Body of pancreas (tissue), 4 donors: ENCODE measurements at regions not wholly inside any gene's neighbourhood (a gene's known extent, or its start where the extent isn't known, plus 50 kb on each side); places are given as distances from the start of the nearest gene placed in this dataset.
"Not testable (repeated sequence)": the region's sequence is repeated elsewhere in the genome, so short reads cannot be mapped to it uniquely, and the experiment has no call there.

Experiments used
- ATAC-seq: fragments of 150-250 bp; one replicate; pipeline ENCODE4 v1.9.1; 2016
- DNase-seq, 4 donors: peaks; one replicate each; pipeline ENCODE4 v3.0.0-alpha.2; 2019
- H3K27ac ChIP-seq, 4 donors: fragments of 200-600 bp; sonication (generic); 1 replicate in 3 of 4; 2 replicates in 1 of 4; pipeline versions ENCODE4 v1.5.1 to v1.6.1; 2016 to 2019; ENCODE audit warnings: mild to moderate bottlenecking in 1 of 4, mixed read lengths in 1 of 4, moderate library complexity in 1 of 4
- H3K27me3 ChIP-seq, 2 donors: fragments of 200-600 bp; sonication (generic); one replicate each; pipeline ENCODE4 v1.6.0; 2016; ENCODE audit warnings: mild to moderate bottlenecking in 1 of 2
- H3K36me3 ChIP-seq, 2 donors: fragments of 200-600 bp; sonication (generic); replicated peaks in 1 of 2; 2 replicates each; pipeline ENCODE4 v1.5.1; 2016; ENCODE audit warnings: low read depth in 2 of 2; ENCODE audit not compliant: insufficient read depth in 1 of 2
- H3K4me1 ChIP-seq: fragments of 200-600 bp; sonication (generic); one replicate; pipeline ENCODE4 v1.6.0; 2016
- H3K4me3 ChIP-seq, 2 donors: fragments of 200-600 bp; sonication (generic); 1 replicate in 1 of 2; 2 replicates in 1 of 2; pipeline ENCODE4 v1.5.1; 2016 to 2019
- H3K9me3 ChIP-seq, 3 donors: fragments of 200-600 bp; sonication (generic); 1 replicate in 2 of 3; 2 replicates in 1 of 3; pipeline ENCODE4 v1.5.1; 2016
- CTCF ChIP-seq, 7 experiments: fragments of 450-650 bp in 4 of 7; fragments of 200-600 bp in 3 of 7; sonication (generic) in 3 of 7; IDR thresholded peaks; one replicate each; pipeline ENCODE4 v1.5.1; 2016 to 2019; ENCODE audit warnings: antibody characterized with exemption in 7 of 7
- POLR2A ChIP-seq, 3 donors: fragments of 450-650 bp; IDR thresholded peaks; one replicate each; pipeline ENCODE4 v1.6.1; 2016; ENCODE audit warnings: antibody characterized with exemption in 3 of 3, mild to moderate bottlenecking in 2 of 3
- WGBS, 2 donors: methylation state at CpG; one replicate each; pipeline ENCODE4 v1.1.5; 2017; 5-methylcytosine and 5-hydroxymethylcytosine counted together
- intact Hi-C: fragments of 100-400 bp; cut with DNase I; formaldehyde crosslinking; loops from one replicate; pipeline ENCODE4 v1.15.1; 2023

GRCh38 chr1:60874718-60875117, 207.6 kb upstream of the NFIA start:
- TF ChIP-seq POLR2A (IDR thresholded peaks at IDR 0.05) (no peak), CTCF (IDR thresholded peaks at IDR 0.05) (no peak)
- 74 to 78% methylated on average over 4 of the region's 4 CpGs for WGBS, 2 donors
- DNase-seq (no peak), ATAC-seq (no peak)
- H3K36me3 ChIP-seq, result no peaks in the 10 kb centered on the region
- no peaks in the 10 kb centered on the region for H3K9me3 ChIP-seq
- no peaks in the 10 kb centered on the region for H3K27me3 ChIP-seq
- H3K27ac ChIP-seq, result no peak overlapping the region
- no peak overlapping the region for H3K4me3 ChIP-seq
- no peaks in the 10 kb centered on the region for H3K4me1 ChIP-seq
- intact Hi-C loops, result no loop called here

- H3K4me1 ChIP-seq, H3K36me3 ChIP-seq, DNase-seq, intact Hi-C loops, H3K27me3 ChIP-seq, H3K4me3 ChIP-seq, H3K27ac ChIP-seq, ATAC-seq, H3K9me3 ChIP-seq: not testable (repeated sequence)
- 92 to 94% methylated on average over 17 to 18 of the region's 18 CpGs for WGBS, 2 donors
Measured at GRCh38 chr1:60873396-60873795, 209.0 kb upstream of the NFIA start.

- ATAC-seq, result no peak
Measured at GRCh38 chr1:60872426-60873054, 209.8 kb upstream of the NFIA start.

GRCh38 chr1:60870269-60870865, 212.0 kb upstream of the NFIA start:
- DNase-seq, result no peak
- H3K27me3 ChIP-seq, result no peaks in the 10 kb centered on the region
- intact Hi-C loops, result no loop called here
- no peaks in the 10 kb centered on the region for H3K9me3 ChIP-seq
- H3K4me1 ChIP-seq, result no peaks in the 10 kb centered on the region
- ATAC-seq, result no peak
- WGBS, 2 donors, result 68 to 77% methylated on average over 5 of the region's 5 CpGs
- H3K27ac ChIP-seq, result no peak overlapping the region
- no peak overlapping the region for H3K4me3 ChIP-seq
- no peaks in the 10 kb centered on the region for H3K36me3 ChIP-seq
- TF ChIP-seq CTCF (IDR thresholded peaks at IDR 0.05) (no peak), POLR2A (IDR thresholded peaks at IDR 0.05) (no peak)

More at GRCh38 chr1:60872426-60873054, 209.8 kb upstream of the NFIA start:
- intact Hi-C loops, result no loop called here
- no peak for TF ChIP-seq CTCF (IDR thresholded peaks at IDR 0.05)
- no peak for TF ChIP-seq POLR2A (IDR thresholded peaks at IDR 0.05)
- WGBS, 2 donors, result 75 to 76% methylated on average over 8 of the region's 8 CpGs
- Histone ChIP-seq H3K27ac (no peak overlapping the region), H3K4me1 (no peaks in the 10 kb centered on the region), H3K27me3 (no peaks in the 10 kb centered on the region), H3K36me3 (no peaks in the 10 kb centered on the region), H3K9me3 (no peaks in the 10 kb centered on the region), H3K4me3 (no peak overlapping the region)
- no peak for DNase-seq

- no peak for ATAC-seq
- DNase-seq, result no peak
- no peak for TF ChIP-seq POLR2A (IDR thresholded peaks at IDR 0.05)
- TF ChIP-seq CTCF (IDR thresholded peaks at IDR 0.05), result no peak
- Histone ChIP-seq H3K27ac (no peak overlapping the region), H3K4me3 (no peak overlapping the region), H3K4me1 (no peaks in the 10 kb centered on the region), H3K36me3 (no peaks in the 10 kb centered on the region), H3K9me3 (no peaks in the 10 kb centered on the region), H3K27me3 (no peaks in the 10 kb centered on the region)
- intact Hi-C loops, result no loop called here
- WGBS, 2 donors, result 88% methylated on average over 2 of the region's 2 CpGs
Measured at GRCh38 chr1:60868901-60869663, 213.3 kb upstream of the NFIA start.
